CD8-positive, alpha-beta memory T cell (primary cell): ENCODE measurements at regions not wholly inside any gene's neighbourhood (a gene's known extent, or its start where the extent isn't known, plus 50 kb on each side); places are given as distances from the start of the nearest gene placed in this dataset.

Source experiments
- CTCF ChIA-PET: fragments of 350-600 bp; sonication (Branson Sonifier 250); formaldehyde crosslinking; loops from one replicate; lab custom pipeline; 2021; ENCODE audit warnings: antibody characterized with exemption; lab: Charles Lee
- POLR2A ChIA-PET: fragments of 350-600 bp; sonication (Branson Sonifier 250); formaldehyde crosslinking; loops from one replicate; lab custom pipeline; 2021; ENCODE audit warnings: antibody characterized with exemption; lab: Charles Lee
- DNase-seq, 5 donors: peaks; one replicate each; pipeline versions ENCODE4 v3.0.0 to v3.0.0-alpha.2; 2020 to 2022; ENCODE audit warnings: mixed read lengths in 1 of 5
- H3K27ac ChIP-seq: one replicate; pipeline ENCODE4 v1.7.0; 2013; ENCODE audit warnings: low read depth, mild to moderate bottlenecking, low read length, moderate library complexity
- H3K27me3 ChIP-seq: 2 replicates; pipeline ENCODE4 v1.7.0; 2013; ENCODE audit warnings: low read length, mild to moderate bottlenecking; ENCODE audit not compliant: insufficient read depth, poor library complexity, severe bottlenecking
- H3K36me3 ChIP-seq: 2 replicates; pipeline ENCODE4 v1.7.0; 2013; ENCODE audit warnings: mild to moderate bottlenecking, low read length, moderate library complexity; ENCODE audit not compliant: insufficient read depth
- H3K4me1 ChIP-seq: 2 replicates; pipeline ENCODE4 v1.7.0; 2013; ENCODE audit warnings: mild to moderate bottlenecking, low read length, moderate library complexity; ENCODE audit not compliant: insufficient read depth
- H3K4me3 ChIP-seq: 2 replicates; pipeline ENCODE4 v1.7.0; 2013; ENCODE audit warnings: mild to moderate bottlenecking, low read length
- H3K9me3 ChIP-seq: 2 replicates; pipeline ENCODE4 v1.7.0; 2013; ENCODE audit warnings: mild to moderate bottlenecking, low read length
- H3K27ac Mint-ChIP-seq, 8 donors: one replicate each; pipeline ENCODE4 v1.8.0; 2020 to 2021; ENCODE audit warnings: mixed read lengths in 8 of 8, mild to moderate bottlenecking in 6 of 8, inconsistent platforms in 3 of 8, moderate library complexity in 3 of 8
- H3K27me3 Mint-ChIP-seq, 2 donors: one replicate each; pipeline ENCODE4 v1.8.0; 2020 to 2021; ENCODE audit warnings: mixed read lengths in 2 of 2, mild to moderate bottlenecking in 1 of 2, moderate library complexity in 1 of 2
- H3K36me3 Mint-ChIP-seq, 3 donors: one replicate each; pipeline ENCODE4 v1.8.0; 2020 to 2021; ENCODE audit warnings: mixed read lengths in 3 of 3, inconsistent platforms in 1 of 3, mild to moderate bottlenecking in 1 of 3
- H3K4me1 Mint-ChIP-seq, 3 donors: one replicate each; pipeline ENCODE4 v1.8.0; 2020 to 2021; ENCODE audit warnings: mixed read lengths in 3 of 3, inconsistent platforms in 1 of 3, mild to moderate bottlenecking in 1 of 3
- H3K4me3 Mint-ChIP-seq, 7 donors: one replicate each; pipeline ENCODE4 v1.8.0; 2020 to 2021; ENCODE audit warnings: mixed read lengths in 7 of 7, mild to moderate bottlenecking in 6 of 7, moderate library complexity in 4 of 7, inconsistent platforms in 2 of 7
- H3K9me3 Mint-ChIP-seq, 5 donors: one replicate each; pipeline ENCODE4 v1.8.0; 2020 to 2022; ENCODE audit warnings: mixed read lengths in 5 of 5, mild to moderate bottlenecking in 3 of 5, moderate library complexity in 2 of 5, inconsistent platforms in 1 of 5

DNA sequence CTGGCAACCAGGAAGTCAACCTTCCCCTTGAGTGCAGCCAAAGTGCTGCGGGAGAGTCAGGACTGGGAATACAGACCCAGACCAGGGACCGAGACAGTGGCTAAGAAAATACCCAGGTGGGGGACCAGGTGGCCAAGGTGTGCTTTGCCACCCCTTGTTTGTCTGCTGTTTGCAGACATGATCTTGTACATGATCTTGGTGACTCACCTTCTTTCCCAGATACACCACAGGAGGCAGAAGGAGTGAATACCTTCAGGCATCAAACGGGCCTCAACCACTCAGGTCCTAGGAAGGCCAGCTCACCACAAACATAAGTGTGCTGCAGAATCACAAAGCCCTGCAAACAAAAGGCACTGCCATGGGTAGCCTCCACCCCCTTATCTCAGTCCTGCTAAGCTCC is 62.0 kb downstream of the CNGA2 start:
- H3K27me3 Mint-ChIP-seq, result peaks cover 0 to 5% of the 10 kb centered on the region in 2 donors
- CTCF ChIA-PET, result no interaction called here

DNA sequence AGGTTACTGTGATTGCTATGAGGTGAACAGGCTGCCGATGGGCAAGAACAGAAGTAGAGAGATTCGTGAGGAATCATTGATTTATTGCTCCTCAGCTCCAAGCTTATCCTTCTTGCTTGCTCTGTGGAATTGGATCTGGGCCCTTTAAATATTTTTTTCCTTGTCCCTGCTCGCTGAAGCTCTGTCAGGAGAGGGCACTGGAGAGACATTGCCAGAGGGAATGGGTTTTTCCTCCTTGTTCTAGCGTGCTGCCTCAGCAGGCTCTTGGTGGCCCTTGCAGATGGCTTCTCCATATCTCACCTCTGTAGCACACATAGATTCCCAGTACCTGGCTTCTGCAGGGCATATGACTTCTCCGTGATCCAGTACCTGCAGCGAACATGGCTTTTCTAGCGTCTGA is 67.4 kb downstream of the CNGA2 start:
- no peaks in the 10 kb centered on the region for H3K36me3 ChIP-seq
- POLR2A ChIA-PET, result no interaction called here

More for the DNA sequence above, 62.0 kb downstream of the CNGA2 start:
- Histone ChIP-seq H3K4me1 (no peaks in the 10 kb centered on the region), H3K27me3 (no peaks in the 10 kb centered on the region), H3K4me3 (no peak overlapping the region), H3K27ac (no peak overlapping the region), H3K36me3 (no peaks in the 10 kb centered on the region), H3K9me3 (no peaks in the 10 kb centered on the region)
- Mint-ChIP-seq H3K36me3 (no peaks in the 10 kb centered on the region), H3K9me3 (peaks cover 0 to 3% (median 0%) of the 10 kb centered on the region in 5 donors), H3K4me1 (no peaks in the 10 kb centered on the region), H3K27ac (no peak overlapping the region), H3K4me3 (no peak overlapping the region)
- POLR2A ChIA-PET, result no interaction called here
- DNase-seq, result no peak

DNA sequence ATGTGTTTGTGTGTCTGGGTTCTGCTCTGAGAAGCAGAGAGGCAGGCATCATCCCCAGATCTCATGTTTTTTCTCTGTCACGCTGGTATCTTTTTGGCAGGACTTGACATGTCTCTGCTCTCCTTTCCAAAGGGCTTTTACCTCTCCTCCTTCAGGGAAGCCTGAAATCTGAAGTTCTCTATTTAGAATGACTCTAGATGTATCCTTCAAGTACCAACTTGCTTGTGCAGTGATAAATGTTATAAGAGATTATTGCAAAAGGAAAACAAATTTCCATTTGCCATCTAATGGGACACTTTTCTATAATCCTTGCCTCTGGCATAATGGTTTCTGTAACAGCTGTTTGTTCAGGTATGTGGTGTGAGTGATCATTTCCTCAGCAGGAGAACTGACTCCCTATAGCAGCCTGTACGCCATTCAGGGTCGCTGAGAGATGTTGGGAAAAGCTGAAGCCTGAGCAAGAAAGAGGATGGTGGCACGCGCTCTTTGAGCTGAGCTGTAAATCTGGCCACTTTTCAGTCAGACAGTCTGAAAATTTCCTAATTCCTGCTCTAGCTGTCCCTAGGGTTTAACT is 72.5 kb downstream of the CNGA2 start:
- Histone ChIP-seq H3K4me1 (no peaks in the 10 kb centered on the region), H3K4me3 (no peak overlapping the region), H3K27ac (no peak overlapping the region), H3K9me3 (no peaks in the 10 kb centered on the region), H3K36me3 (no peaks in the 10 kb centered on the region), H3K27me3 (no peaks in the 10 kb centered on the region)
- no peak for DNase-seq
- no peak overlapping the region for H3K4me3 Mint-ChIP-seq
- H3K4me1 Mint-ChIP-seq, result no peaks in the 10 kb centered on the region
- H3K27ac Mint-ChIP-seq, result peak overlapping the region in 1 of 8 donors; percentile 52
- H3K36me3 Mint-ChIP-seq, result no peaks in the 10 kb centered on the region
- POLR2A ChIA-PET, result no interaction called here
- H3K9me3 Mint-ChIP-seq, result peaks cover 0 to 3% (median 0%) of the 10 kb centered on the region in 5 donors
- CTCF ChIA-PET, result no interaction called here
- peaks cover 0 to 6% of the 10 kb centered on the region in 2 donors for H3K27me3 Mint-ChIP-seq

More for the DNA sequence above, 67.4 kb downstream of the CNGA2 start:
- Mint-ChIP-seq H3K4me1 (no peaks in the 10 kb centered on the region), H3K27me3 (peaks cover 0 to 3% of the 10 kb centered on the region in 2 donors), H3K4me3 (no peak overlapping the region), H3K36me3 (no peaks in the 10 kb centered on the region), H3K9me3 (peaks cover 0 to 3% (median 0%) of the 10 kb centered on the region in 5 donors), H3K27ac (no peak overlapping the region)
- H3K9me3 ChIP-seq, result no peaks in the 10 kb centered on the region
- no peak overlapping the region for H3K4me3 ChIP-seq
- no peak overlapping the region for H3K27ac ChIP-seq
- CTCF ChIA-PET, result no interaction called here
- H3K27me3 ChIP-seq, result no peaks in the 10 kb centered on the region
- no peaks in the 10 kb centered on the region for H3K4me1 ChIP-seq
- DNase-seq, result no peak

DNA sequence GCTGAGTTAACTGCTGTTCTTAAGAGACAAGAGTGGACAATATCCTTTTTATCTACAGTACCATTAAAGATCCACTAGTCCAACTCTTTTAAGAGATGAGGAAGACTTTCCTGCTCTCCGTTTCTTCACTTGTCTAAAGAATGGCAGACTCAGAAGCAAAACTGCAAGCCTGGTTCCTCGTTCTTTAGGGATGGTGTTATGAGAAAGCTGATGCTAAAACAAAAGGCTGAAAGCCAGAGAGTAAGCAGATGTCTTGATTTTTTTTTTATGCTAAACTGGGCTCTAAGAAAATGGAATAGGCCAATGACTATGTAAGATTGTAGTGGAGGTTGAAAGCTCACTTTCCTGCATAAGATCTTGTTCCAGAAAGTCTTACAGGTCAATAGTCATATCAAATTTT is 78.1 kb downstream of the CNGA2 start:
- H3K4me1 ChIP-seq, result no peaks in the 10 kb centered on the region
- Mint-ChIP-seq H3K27ac (no peak overlapping the region), H3K36me3 (no peaks in the 10 kb centered on the region), H3K27me3 (peaks cover 0 to 7% of the 10 kb centered on the region in 2 donors), H3K4me3 (no peak overlapping the region), H3K9me3 (peaks cover 0 to under 1% (median 0%) of the 10 kb centered on the region in 5 donors), H3K4me1 (no peaks in the 10 kb centered on the region)
- no peaks in the 10 kb centered on the region for H3K9me3 ChIP-seq
- H3K27me3 ChIP-seq, result no peaks in the 10 kb centered on the region
- POLR2A ChIA-PET, result no interaction called here
- CTCF ChIA-PET, result no interaction called here
- H3K4me3 ChIP-seq, result no peak overlapping the region
- DNase-seq, result no peak
- no peaks in the 10 kb centered on the region for H3K36me3 ChIP-seq
- H3K27ac ChIP-seq, result no peak overlapping the region

DNA sequence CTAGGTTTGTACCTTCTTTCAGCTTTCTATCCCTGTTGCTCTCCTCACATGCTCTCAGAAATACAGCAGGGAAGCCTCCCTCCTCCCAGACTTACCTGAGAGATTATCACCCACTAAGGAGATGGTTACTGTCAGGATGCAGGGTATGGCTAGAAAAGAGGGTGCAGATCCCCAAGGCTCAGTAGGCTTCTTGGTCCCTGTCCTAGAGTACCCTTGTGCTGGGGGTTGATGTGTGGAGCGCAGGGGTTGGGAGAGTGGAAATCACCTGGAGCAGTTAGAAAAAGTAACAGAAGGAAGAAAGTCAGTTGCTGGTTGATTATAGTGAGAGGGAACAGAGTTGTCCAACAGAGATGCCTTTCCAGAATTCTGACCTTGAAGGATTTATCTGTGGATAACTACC is 80.2 kb downstream of the CNGA2 start:
- Mint-ChIP-seq H3K27ac (no peak overlapping the region), H3K36me3 (no peaks in the 10 kb centered on the region), H3K27me3 (peaks cover 0 to 2% of the 10 kb centered on the region in 2 donors), H3K9me3 (no peaks in the 10 kb centered on the region), H3K4me3 (no peak overlapping the region), H3K4me1 (no peaks in the 10 kb centered on the region)
- Histone ChIP-seq H3K4me1 (no peaks in the 10 kb centered on the region), H3K36me3 (no peaks in the 10 kb centered on the region), H3K27me3 (no peaks in the 10 kb centered on the region), H3K27ac (no peak overlapping the region), H3K4me3 (no peak overlapping the region), H3K9me3 (no peaks in the 10 kb centered on the region)
- ChIA-PET POLR2A (no interaction called here), CTCF (no interaction called here)
- DNase-seq, result no peak

DNA sequence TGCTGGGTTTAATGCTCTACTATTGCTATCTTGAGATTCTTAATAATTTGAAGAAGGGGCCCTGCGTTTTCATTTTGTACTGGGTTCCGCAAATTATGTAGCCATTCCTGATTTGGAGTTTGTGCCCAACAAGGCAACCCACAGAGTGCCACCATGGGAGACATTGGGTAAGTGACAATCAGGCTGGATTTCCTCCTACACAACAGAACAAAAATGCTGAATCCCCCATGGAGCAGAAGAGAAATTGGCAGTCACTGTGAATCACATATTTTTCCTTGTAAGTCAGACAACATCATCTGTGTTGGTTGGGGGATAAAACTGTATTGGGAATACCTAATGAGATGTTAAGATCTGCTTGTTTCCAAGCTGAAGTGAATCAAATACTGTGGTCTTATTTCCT is 80.9 kb downstream of the CNGA2 start:
- Mint-ChIP-seq H3K27me3 (peaks cover 0 to 2% of the 10 kb centered on the region in 2 donors), H3K4me1 (no peaks in the 10 kb centered on the region), H3K36me3 (no peaks in the 10 kb centered on the region), H3K9me3 (no peaks in the 10 kb centered on the region), H3K4me3 (no peak overlapping the region), H3K27ac (no peak overlapping the region)
- Histone ChIP-seq H3K9me3 (no peaks in the 10 kb centered on the region), H3K36me3 (no peaks in the 10 kb centered on the region), H3K27me3 (no peaks in the 10 kb centered on the region), H3K4me1 (no peaks in the 10 kb centered on the region), H3K4me3 (no peak overlapping the region), H3K27ac (no peak overlapping the region)
- ChIA-PET CTCF (no interaction called here), POLR2A (no interaction called here)
- no peak for DNase-seq

DNA sequence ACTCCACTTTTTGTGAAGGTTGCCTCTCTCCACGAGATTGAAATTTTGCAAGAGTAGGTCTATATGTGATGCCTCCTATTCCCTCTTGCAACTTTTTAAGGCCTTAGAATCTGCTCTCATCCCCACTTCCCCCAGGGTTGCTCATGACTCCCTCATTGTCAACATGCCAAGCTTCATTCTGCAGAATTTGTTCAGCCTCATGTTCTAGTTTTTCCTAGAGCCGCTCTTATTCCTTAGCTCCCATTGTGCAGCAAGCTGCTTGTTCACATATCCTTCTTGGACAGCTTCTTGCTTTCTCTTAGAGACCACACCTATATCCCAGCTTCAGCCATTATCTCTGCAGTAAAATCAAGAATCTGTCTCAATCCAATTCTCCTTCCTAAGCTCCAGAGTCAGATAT is 82.4 kb downstream of the CNGA2 start:
- H3K4me1 ChIP-seq, result no peaks in the 10 kb centered on the region
- H3K27me3 ChIP-seq, result no peaks in the 10 kb centered on the region
- Mint-ChIP-seq H3K27me3 (peaks cover 0 to 2% of the 10 kb centered on the region in 2 donors), H3K36me3 (no peaks in the 10 kb centered on the region), H3K27ac (no peak overlapping the region), H3K4me1 (no peaks in the 10 kb centered on the region), H3K4me3 (no peak overlapping the region), H3K9me3 (no peaks in the 10 kb centered on the region)
- DNase-seq, result no peak
- ChIA-PET CTCF (no interaction called here), POLR2A (no interaction called here)
- H3K36me3 ChIP-seq, result no peaks in the 10 kb centered on the region
- H3K9me3 ChIP-seq, result no peaks in the 10 kb centered on the region
- no peak overlapping the region for H3K4me3 ChIP-seq
- no peak overlapping the region for H3K27ac ChIP-seq

DNA sequence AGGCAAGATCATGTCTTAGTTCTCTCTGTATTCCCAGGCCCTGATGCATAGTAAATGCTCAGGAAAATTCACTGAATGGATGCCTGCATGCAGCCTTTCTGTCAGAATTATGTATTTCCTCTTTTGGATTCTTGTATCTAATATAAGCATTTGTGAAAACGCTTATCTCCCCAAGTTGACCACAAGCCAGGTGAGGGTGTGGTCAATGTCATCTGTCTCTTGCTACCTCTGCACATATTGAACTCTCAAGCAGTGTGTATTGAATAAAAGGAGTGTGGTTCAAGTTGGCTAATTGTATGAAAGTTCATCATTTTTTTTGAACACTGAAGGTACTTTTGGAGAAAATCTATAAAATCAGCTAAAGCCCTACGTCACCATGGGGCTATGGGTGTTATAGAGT is 84.3 kb downstream of the CNGA2 start:
- H3K27me3 Mint-ChIP-seq, result peaks cover 0 to 1% of the 10 kb centered on the region in 2 donors
- no peak for DNase-seq
- no peak overlapping the region for H3K27ac Mint-ChIP-seq
- Histone ChIP-seq H3K36me3 (no peaks in the 10 kb centered on the region), H3K27ac (no peak overlapping the region), H3K27me3 (no peaks in the 10 kb centered on the region), H3K9me3 (no peaks in the 10 kb centered on the region), H3K4me1 (no peaks in the 10 kb centered on the region), H3K4me3 (no peak overlapping the region)
- no peaks in the 10 kb centered on the region for H3K36me3 Mint-ChIP-seq
- POLR2A ChIA-PET, result no interaction called here
- no peaks in the 10 kb centered on the region for H3K9me3 Mint-ChIP-seq
- CTCF ChIA-PET, result no interaction called here
- no peaks in the 10 kb centered on the region for H3K4me1 Mint-ChIP-seq
- H3K4me3 Mint-ChIP-seq, result no peak overlapping the region
